Upper lobe of left lung (tissue), 6 donors: ENCODE measurements at regions not wholly inside any gene's neighbourhood (a gene's known extent, or its start where the extent isn't known, plus 50 kb on each side); places are given as distances from the start of the nearest gene placed in this dataset.

Experiments used
- ATAC-seq, 2 donors: fragments of 200-7000 bp; cut with Tn5 transposase; one replicate each; pipeline ENCODE4 v1.9.1; 2022; ENCODE audit warnings: mild to moderate bottlenecking in 2 of 2, moderate library complexity in 2 of 2; ENCODE audit not compliant: low FRiP score in 2 of 2
- DNase-seq, 2 donors: peaks; one replicate each; pipeline ENCODE4 v3.0.0-alpha.2; 2019 to 2020
- H3K27ac ChIP-seq, 4 donors: fragments of 200-600 bp; sonication (generic); one replicate each; pipeline ENCODE4 v1.5.1; 2016 to 2019
- H3K27me3 ChIP-seq, 4 donors: fragments of 200-600 bp; sonication (generic); one replicate each; pipeline ENCODE4 v1.5.1; 2017 to 2019
- H3K36me3 ChIP-seq, 4 donors: fragments of 200-600 bp; sonication (generic); one replicate each; pipeline ENCODE4 v1.5.1; 2016 to 2019
- H3K4me1 ChIP-seq, 4 donors: fragments of 200-600 bp; sonication (generic); one replicate each; pipeline ENCODE4 v1.5.1; 2018 to 2019
- H3K4me3 ChIP-seq, 4 donors: fragments of 200-600 bp; sonication (generic); one replicate each; pipeline ENCODE4 v1.5.1; 2017 to 2019; ENCODE audit warnings: mild to moderate bottlenecking in 2 of 4, moderate library complexity in 1 of 4
- H3K9me3 ChIP-seq, 4 donors: fragments of 200-600 bp; sonication (generic); one replicate each; pipeline ENCODE4 v1.5.1; 2018 to 2019
- EP300 ChIP-seq, 4 donors: sonication (generic); formaldehyde crosslinking; IDR thresholded peaks; one replicate each; pipeline ENCODE4 v1.5.1; 2017; ENCODE audit warnings: antibody characterized with exemption in 4 of 4, control low read depth in 2 of 4
- POLR2A ChIP-seq, 4 donors: fragments of 450-650 bp; IDR thresholded peaks; one replicate each; pipeline ENCODE4 v1.5.1; 2016 to 2017; ENCODE audit warnings: antibody characterized with exemption in 4 of 4, mild to moderate bottlenecking in 2 of 4
- POLR2AphosphoS5 ChIP-seq, 2 donors: sonication (generic); formaldehyde crosslinking; IDR thresholded peaks; one replicate each; pipeline ENCODE4 v1.5.1; 2017; ENCODE audit warnings: antibody characterized with exemption in 2 of 2
- WGBS, 2 donors: methylation state at CpG; one replicate each; pipeline ENCODE4 v1.1.5; 2017 to 2018; 5-methylcytosine and 5-hydroxymethylcytosine counted together
- TF ChIP-seq, protein P1 (sequence below), 6 experiments: fragments of 450-650 bp in 4 of 6; fragments of 200-600 bp in 2 of 6; sonication (generic) in 2 of 6; IDR thresholded peaks; one replicate each; pipeline ENCODE4 v1.5.1; 2016 to 2019; ENCODE audit warnings: antibody characterized with exemption in 6 of 6
- donor health status: DM: no; HTN: no; CAD: no; lungs with moderate emphysema.
- donor health status: DM: no; HTN: yes; CAD: no; lungs with severe emphysema.

GRCh38 chr10:131651674-131652437 lies 249.0 kb upstream of the PPP2R2D start:
- Histone ChIP-seq H3K4me1 (no peaks in the 10 kb centered on the region), H3K36me3 (no peaks in the 10 kb centered on the region), H3K27me3 (no peaks in the 10 kb centered on the region), H3K4me3 (no peak overlapping the region), H3K9me3 (no peaks in the 10 kb centered on the region), H3K27ac (no peak overlapping the region)
- ATAC-seq (no peak), DNase-seq (no peak)
- TF ChIP-seq POLR2A (IDR thresholded peaks at IDR 0.05) (no peak), EP300 (IDR thresholded peaks at IDR 0.05) (no peak), POLR2AphosphoS5 (IDR thresholded peaks at IDR 0.05) (no peak)
- TF ChIP-seq, protein P1, sequence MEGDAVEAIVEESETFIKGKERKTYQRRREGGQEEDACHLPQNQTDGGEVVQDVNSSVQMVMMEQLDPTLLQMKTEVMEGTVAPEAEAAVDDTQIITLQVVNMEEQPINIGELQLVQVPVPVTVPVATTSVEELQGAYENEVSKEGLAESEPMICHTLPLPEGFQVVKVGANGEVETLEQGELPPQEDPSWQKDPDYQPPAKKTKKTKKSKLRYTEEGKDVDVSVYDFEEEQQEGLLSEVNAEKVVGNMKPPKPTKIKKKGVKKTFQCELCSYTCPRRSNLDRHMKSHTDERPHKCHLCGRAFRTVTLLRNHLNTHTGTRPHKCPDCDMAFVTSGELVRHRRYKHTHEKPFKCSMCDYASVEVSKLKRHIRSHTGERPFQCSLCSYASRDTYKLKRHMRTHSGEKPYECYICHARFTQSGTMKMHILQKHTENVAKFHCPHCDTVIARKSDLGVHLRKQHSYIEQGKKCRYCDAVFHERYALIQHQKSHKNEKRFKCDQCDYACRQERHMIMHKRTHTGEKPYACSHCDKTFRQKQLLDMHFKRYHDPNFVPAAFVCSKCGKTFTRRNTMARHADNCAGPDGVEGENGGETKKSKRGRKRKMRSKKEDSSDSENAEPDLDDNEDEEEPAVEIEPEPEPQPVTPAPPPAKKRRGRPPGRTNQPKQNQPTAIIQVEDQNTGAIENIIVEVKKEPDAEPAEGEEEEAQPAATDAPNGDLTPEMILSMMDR (IDR thresholded peaks at IDR 0.05): no peak
- 23 to 37% methylated on average over 14 to 22 of the region's 22 CpGs for WGBS, 2 donors

DNA sequence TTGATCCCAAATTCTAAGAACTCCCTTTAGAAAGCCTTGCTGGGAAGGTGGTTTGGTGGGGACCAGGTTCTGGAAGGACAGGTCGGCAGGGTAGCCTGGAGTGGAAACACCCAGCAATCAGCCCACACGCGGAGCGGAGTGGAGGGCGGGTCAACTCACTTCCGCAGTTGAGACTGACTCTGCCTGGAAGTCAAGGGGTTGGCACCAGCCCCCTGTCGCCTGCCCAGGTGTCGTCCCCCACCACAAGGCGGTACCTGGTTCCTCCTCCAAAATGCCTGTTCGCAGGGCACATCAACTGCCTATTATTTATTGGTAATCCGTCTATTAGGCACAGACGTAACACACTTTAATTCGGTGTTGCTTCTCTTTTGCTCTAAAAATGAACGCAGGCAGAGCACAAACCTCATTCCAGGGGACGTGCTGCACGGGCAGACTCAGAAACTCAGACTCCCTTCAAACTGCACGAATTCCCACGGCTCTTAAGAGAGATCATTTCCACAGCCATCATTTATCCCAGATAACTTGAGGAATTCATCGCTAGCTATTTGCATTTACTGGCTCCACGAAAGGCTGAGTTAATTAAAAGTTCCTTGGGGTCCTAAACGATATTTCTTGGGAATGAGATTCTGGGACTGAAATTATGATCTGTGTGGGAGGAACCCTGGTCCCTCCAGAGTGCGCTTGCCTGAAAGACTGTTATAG lies 248.2 kb upstream of the PPP2R2D start:
- no peaks in the 10 kb centered on the region for H3K4me1 ChIP-seq
- no peaks in the 10 kb centered on the region for H3K36me3 ChIP-seq
- DNase-seq: no peak
- WGBS, 2 donors: 51 to 53% methylated on average over 22 of the region's 22 CpGs
- H3K9me3 ChIP-seq: no peaks in the 10 kb centered on the region
- no peak overlapping the region for H3K4me3 ChIP-seq
- no peaks in the 10 kb centered on the region for H3K27me3 ChIP-seq
- H3K27ac ChIP-seq: no peak overlapping the region
- no peak for ATAC-seq
- TF ChIP-seq POLR2A (IDR thresholded peaks at IDR 0.05) (no peak), EP300 (IDR thresholded peaks at IDR 0.05) (no peak), POLR2AphosphoS5 (IDR thresholded peaks at IDR 0.05) (no peak)
- TF ChIP-seq, protein P1 (IDR thresholded peaks at IDR 0.05): no peak

DNA sequence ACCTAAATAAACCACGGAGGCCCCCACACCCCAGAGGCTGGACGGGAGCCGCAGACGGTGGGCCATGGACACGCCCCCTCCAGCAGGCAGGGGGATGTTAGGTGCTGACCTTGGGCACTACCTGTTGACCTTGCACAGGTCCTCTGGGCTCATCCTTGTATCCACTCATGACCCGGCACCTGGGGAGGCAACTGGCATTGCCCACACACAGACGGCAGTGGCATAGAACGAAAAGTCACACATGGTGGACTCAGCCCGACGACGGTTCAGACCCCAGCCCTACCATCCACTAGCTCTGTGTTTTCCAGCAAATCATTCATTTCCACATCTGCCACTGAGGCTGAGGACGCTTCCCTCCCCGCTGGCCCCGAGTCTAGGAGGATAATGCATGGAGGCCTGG lies 247.7 kb upstream of the PPP2R2D start:
- Histone ChIP-seq H3K4me3 (no peak overlapping the region), H3K4me1 (no peaks in the 10 kb centered on the region), H3K27ac (no peak overlapping the region), H3K36me3 (no peaks in the 10 kb centered on the region), H3K27me3 (no peaks in the 10 kb centered on the region), H3K9me3 (no peaks in the 10 kb centered on the region)
- TF ChIP-seq POLR2A (IDR thresholded peaks at IDR 0.05): no peak
- ATAC-seq (no peak), DNase-seq (no peak)
- 73 to 86% methylated on average over 9 to 14 of the region's 14 CpGs for WGBS, 2 donors

- no peak for TF ChIP-seq POLR2A (IDR thresholded peaks at IDR 0.05)
- DNase-seq: no peak
- 90 to 92% methylated on average over 9 to 13 of the region's 13 CpGs for WGBS, 2 donors
- no peaks in the 10 kb centered on the region for H3K36me3 ChIP-seq
- H3K27ac ChIP-seq: no peak overlapping the region
- no peaks in the 10 kb centered on the region for H3K4me1 ChIP-seq
- H3K9me3 ChIP-seq: no peaks in the 10 kb centered on the region
- no peak for ATAC-seq
- H3K4me3 ChIP-seq: no peak overlapping the region
- no peaks in the 10 kb centered on the region for H3K27me3 ChIP-seq
These were observed 247.0 kb upstream of the PPP2R2D start for GRCh38 chr10:131653554-131654470.

- Histone ChIP-seq H3K9me3 (no peaks in the 10 kb centered on the region), H3K27me3 (no peaks in the 10 kb centered on the region), H3K27ac (no peak overlapping the region), H3K36me3 (no peaks in the 10 kb centered on the region), H3K4me1 (no peaks in the 10 kb centered on the region), H3K4me3 (no peak overlapping the region)
- 91 to 96% methylated on average over 6 to 20 of the region's 21 CpGs for WGBS, 2 donors
- ATAC-seq (no peak), DNase-seq (no peak)
- TF ChIP-seq POLR2AphosphoS5 (IDR thresholded peaks at IDR 0.05) (no peak), EP300 (IDR thresholded peaks at IDR 0.05) (no peak), POLR2A (IDR thresholded peaks at IDR 0.05) (no peak)
- TF ChIP-seq, protein P1 (IDR thresholded peaks at IDR 0.05): no peak
These were observed 246.2 kb upstream of the PPP2R2D start for GRCh38 chr10:131654471-131655087.
